ENCODE measurements at regions not wholly inside any gene's neighbourhood (a gene's known extent, or its start where the extent isn't known, plus 50 kb on each side); places are given as distances from the start of the nearest gene placed in this dataset.

GRCh38 chr6:87785229-87785862 lies 83.3 kb upstream of the AKIRIN2 start:
- no peak overlapping the region for H3K27ac Mint-ChIP-seq
- H3K36me3 Mint-ChIP-seq (ENCODE audit: low read depth): no peaks in the 10 kb centered on the region
- no peaks in the 10 kb centered on the region for H3K4me1 Mint-ChIP-seq (ENCODE audit: low read depth)
- H3K9me3 Mint-ChIP-seq: no peaks in the 10 kb centered on the region
- H3K27me3 Mint-ChIP-seq (ENCODE audit: low read depth): peaks cover 11% of the 10 kb centered on the region
- H3K4me3 Mint-ChIP-seq: no peak overlapping the region

DNA sequence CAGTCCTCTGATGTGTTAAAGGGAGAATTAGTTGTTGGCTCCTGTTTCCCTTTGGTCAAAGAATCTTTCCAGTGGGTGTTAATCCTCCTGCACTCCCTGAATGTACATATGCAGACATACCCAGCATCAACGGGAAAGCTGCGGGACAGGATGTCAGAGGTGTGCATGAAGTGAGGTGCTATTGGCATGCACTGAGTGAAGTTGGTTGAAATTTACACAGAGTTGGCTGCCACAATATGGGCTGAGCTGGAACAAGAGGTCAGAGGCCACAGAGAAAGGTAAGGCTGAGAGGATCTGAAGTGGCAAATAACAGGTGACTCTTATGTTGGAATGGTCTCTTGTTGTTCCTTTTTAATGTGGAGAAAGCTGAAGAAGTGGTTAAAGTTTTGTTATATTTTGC lies 82.7 kb upstream of the AKIRIN2 start:
- no peaks in the 10 kb centered on the region for H3K4me1 Mint-ChIP-seq (ENCODE audit: low read depth)
- H3K9me3 Mint-ChIP-seq: no peaks in the 10 kb centered on the region
- H3K27ac Mint-ChIP-seq: no peak overlapping the region
- no peak overlapping the region for H3K4me3 Mint-ChIP-seq
- H3K36me3 Mint-ChIP-seq (ENCODE audit: low read depth): no peaks in the 10 kb centered on the region
- H3K27me3 Mint-ChIP-seq (ENCODE audit: low read depth): peaks cover 8% of the 10 kb centered on the region

GRCh38 chr6:87784051-87784450 lies 82.0 kb upstream of the AKIRIN2 start:
- Mint-ChIP-seq H3K27me3 (ENCODE audit: low read depth) (peaks cover 4% of the 10 kb centered on the region), H3K4me3 (no peak overlapping the region), H3K36me3 (ENCODE audit: low read depth) (no peaks in the 10 kb centered on the region), H3K9me3 (no peaks in the 10 kb centered on the region), H3K4me1 (ENCODE audit: low read depth) (no peaks in the 10 kb centered on the region), H3K27ac (no peak overlapping the region)

GRCh38 chr6:87779542-87779941 lies 77.5 kb upstream of the AKIRIN2 start:
- Mint-ChIP-seq H3K36me3 (ENCODE audit: low read depth) (no peaks in the 10 kb centered on the region), H3K4me1 (ENCODE audit: low read depth) (no peaks in the 10 kb centered on the region), H3K4me3 (no peak overlapping the region), H3K9me3 (no peaks in the 10 kb centered on the region), H3K27ac (no peak overlapping the region), H3K27me3 (ENCODE audit: low read depth) (no peaks in the 10 kb centered on the region)

DNA sequence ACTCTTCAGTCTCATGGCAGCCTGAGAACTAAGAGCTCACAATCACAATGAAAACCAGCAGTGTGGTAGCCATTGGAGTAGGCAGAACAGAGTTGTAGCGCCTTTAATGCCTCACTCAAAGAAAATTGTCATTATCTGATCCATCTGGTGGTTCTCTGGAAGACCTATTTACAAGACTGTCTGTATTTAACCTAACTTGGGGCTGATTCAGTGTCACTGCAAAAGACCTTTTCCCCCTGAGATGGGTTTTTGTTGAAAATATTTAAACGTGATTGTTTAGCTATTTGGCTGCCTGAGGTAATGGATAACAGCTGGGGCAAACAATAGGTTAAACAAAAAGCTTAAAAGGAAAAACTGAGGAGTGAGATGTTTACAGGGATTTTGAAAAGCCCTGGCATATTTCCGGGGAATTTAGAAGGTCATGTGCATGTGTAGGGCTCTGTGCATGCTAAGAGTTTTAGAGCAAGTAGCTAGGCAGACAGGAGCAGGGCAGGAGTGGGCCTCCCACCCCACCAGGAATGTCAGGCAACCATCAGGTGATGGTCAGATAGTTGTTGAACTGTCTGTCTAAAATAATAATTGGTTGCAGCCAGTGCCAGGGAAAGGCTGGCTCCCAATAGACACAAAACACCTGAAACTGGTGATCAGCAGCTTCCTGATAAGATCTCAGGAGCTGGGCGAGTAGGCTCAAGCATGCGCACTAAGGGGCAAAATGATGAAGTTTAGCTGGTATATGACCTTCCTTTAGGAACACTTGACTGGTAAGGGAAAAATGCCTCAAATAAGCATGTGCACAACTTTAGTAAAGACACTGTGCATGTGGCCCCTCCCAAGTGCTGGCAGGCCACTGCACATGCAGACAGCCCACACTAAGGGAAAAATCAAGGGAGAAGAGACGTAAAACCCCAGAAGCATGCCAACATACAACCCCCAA lies 70.8 kb upstream of the AKIRIN2 start:
- no peaks in the 10 kb centered on the region for H3K27me3 Mint-ChIP-seq (ENCODE audit: low read depth)
- H3K36me3 Mint-ChIP-seq (ENCODE audit: low read depth): no peaks in the 10 kb centered on the region
- H3K4me1 Mint-ChIP-seq (ENCODE audit: low read depth): no peaks in the 10 kb centered on the region
- no peak overlapping the region for H3K27ac Mint-ChIP-seq
- no peak overlapping the region for H3K4me3 Mint-ChIP-seq
- no peaks in the 10 kb centered on the region for H3K9me3 Mint-ChIP-seq

DNA sequence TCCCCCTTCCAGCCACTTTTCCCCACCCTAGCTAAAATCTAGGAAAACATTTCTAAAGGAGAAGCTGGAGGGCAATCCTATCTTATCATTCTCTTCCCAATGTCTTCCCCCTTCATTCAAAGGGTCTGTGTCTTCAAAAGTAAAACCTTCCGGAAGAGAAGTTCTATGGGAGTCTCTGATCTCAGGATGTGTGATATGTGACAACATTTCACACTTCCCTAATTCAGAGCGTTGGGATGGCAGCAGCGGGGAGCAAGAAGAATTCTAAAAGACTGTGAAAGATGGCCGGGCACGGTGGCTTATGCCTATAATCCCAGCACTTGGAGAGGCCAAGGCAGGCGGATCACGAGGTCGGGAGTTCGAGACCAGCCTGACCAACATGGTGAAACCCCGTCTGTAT lies 65.4 kb upstream of the AKIRIN2 start:
- H3K27me3 Mint-ChIP-seq (ENCODE audit: low read depth): no peaks in the 10 kb centered on the region
- H3K27ac Mint-ChIP-seq: no peak overlapping the region
- H3K4me1 Mint-ChIP-seq (ENCODE audit: low read depth): no peaks in the 10 kb centered on the region
- H3K9me3 Mint-ChIP-seq: peaks cover 3% of the 10 kb centered on the region
- no peak overlapping the region for H3K4me3 Mint-ChIP-seq
- no peaks in the 10 kb centered on the region for H3K36me3 Mint-ChIP-seq (ENCODE audit: low read depth)

- H3K4me3 Mint-ChIP-seq: no peak overlapping the region
- H3K36me3 Mint-ChIP-seq (ENCODE audit: low read depth): no peaks in the 10 kb centered on the region
- H3K27ac Mint-ChIP-seq: no peak overlapping the region
- no peaks in the 10 kb centered on the region for H3K27me3 Mint-ChIP-seq (ENCODE audit: low read depth)
- H3K9me3 Mint-ChIP-seq: peaks cover 3% of the 10 kb centered on the region
- H3K4me1 Mint-ChIP-seq (ENCODE audit: low read depth): no peaks in the 10 kb centered on the region
These were observed 64.2 kb upstream of the AKIRIN2 start for GRCh38 chr6:87766211-87766610.

DNA sequence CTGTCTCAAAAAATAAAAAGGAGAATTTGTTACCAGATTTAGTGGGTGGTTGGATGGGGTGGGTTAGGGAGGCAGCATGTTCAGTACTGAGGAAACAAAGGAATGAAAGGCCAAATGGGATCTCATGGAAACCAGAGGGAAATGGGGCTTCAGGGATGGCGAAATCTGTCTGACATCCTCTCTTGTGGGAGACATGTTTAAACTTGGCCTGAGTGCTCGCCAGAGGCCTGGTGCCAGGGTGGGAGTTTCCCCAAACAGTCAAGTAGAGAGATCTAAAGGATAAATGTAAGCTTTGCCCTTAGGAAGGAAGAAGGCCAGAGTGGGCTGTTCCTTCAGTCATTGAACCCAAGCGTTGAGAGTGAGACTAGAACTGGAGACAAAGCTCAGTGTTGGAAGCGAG lies 61.9 kb upstream of the AKIRIN2 start:
- no peaks in the 10 kb centered on the region for H3K27me3 Mint-ChIP-seq (ENCODE audit: low read depth)
- peaks cover 3% of the 10 kb centered on the region for H3K9me3 Mint-ChIP-seq
- no peaks in the 10 kb centered on the region for H3K36me3 Mint-ChIP-seq (ENCODE audit: low read depth)
- no peak overlapping the region for H3K4me3 Mint-ChIP-seq
- no peaks in the 10 kb centered on the region for H3K4me1 Mint-ChIP-seq (ENCODE audit: low read depth)
- H3K27ac Mint-ChIP-seq: no peak overlapping the region

- H3K27ac Mint-ChIP-seq: no peak overlapping the region
- no peaks in the 10 kb centered on the region for H3K27me3 Mint-ChIP-seq (ENCODE audit: low read depth)
- H3K4me3 Mint-ChIP-seq: no peak overlapping the region
- no peaks in the 10 kb centered on the region for H3K4me1 Mint-ChIP-seq (ENCODE audit: low read depth)
- H3K36me3 Mint-ChIP-seq (ENCODE audit: low read depth): no peaks in the 10 kb centered on the region
- peaks cover 3% of the 10 kb centered on the region for H3K9me3 Mint-ChIP-seq
These were observed 61.2 kb upstream of the AKIRIN2 start for GRCh38 chr6:87763276-87763675.

GRCh38 chr6:87762116-87762515 lies 60.1 kb upstream of the AKIRIN2 start:
- Mint-ChIP-seq H3K4me1 (ENCODE audit: low read depth) (peaks cover under 1% of the 10 kb centered on the region), H3K27ac (no peak overlapping the region)

GRCh38 chr6:87757792-87758191 lies 55.8 kb upstream of the AKIRIN2 start:
- Mint-ChIP-seq H3K27ac (no peak overlapping the region), H3K9me3 (no peaks in the 10 kb centered on the region), H3K36me3 (ENCODE audit: low read depth) (no peaks in the 10 kb centered on the region), H3K4me3 (no peak overlapping the region), H3K27me3 (ENCODE audit: low read depth) (peaks cover 15% of the 10 kb centered on the region), H3K4me1 (ENCODE audit: low read depth) (peaks cover 12% of the 10 kb centered on the region)

More at GRCh38 chr6:87762116-87762515, 60.1 kb upstream of the AKIRIN2 start:
- no peaks in the 10 kb centered on the region for H3K27me3 Mint-ChIP-seq (ENCODE audit: low read depth)
- no peaks in the 10 kb centered on the region for H3K36me3 Mint-ChIP-seq (ENCODE audit: low read depth)
- no peak overlapping the region for H3K4me3 Mint-ChIP-seq
- peaks cover 3% of the 10 kb centered on the region for H3K9me3 Mint-ChIP-seq

DNA sequence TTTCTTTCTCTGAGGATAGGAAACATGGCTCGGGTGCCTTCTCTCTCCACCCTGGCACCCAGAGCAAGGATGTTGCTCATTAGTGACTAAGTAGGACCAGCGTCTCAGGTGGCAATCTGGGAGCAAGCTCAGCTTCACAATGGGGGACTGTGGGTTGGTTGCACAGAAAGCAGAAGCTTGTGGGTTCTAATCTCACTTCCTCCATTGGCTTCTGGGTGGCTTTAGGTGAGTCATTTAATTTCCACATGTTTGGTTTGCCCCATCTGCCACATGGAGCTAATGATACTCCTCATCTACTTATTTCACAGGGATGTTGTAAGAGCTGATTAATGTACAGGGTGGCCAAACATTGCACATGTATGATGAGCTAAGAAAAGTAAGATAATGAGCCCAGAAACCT lies 54.8 kb upstream of the AKIRIN2 start:
- peaks cover 12% of the 10 kb centered on the region for H3K4me1 Mint-ChIP-seq (ENCODE audit: low read depth)
- peaks cover 15% of the 10 kb centered on the region for H3K27me3 Mint-ChIP-seq (ENCODE audit: low read depth)
- H3K36me3 Mint-ChIP-seq (ENCODE audit: low read depth): no peaks in the 10 kb centered on the region
- H3K4me3 Mint-ChIP-seq: no peak overlapping the region
- no peaks in the 10 kb centered on the region for H3K9me3 Mint-ChIP-seq
- no peak overlapping the region for H3K27ac Mint-ChIP-seq

- Mint-ChIP-seq H3K4me3 (no peak overlapping the region), H3K9me3 (no peaks in the 10 kb centered on the region), H3K36me3 (ENCODE audit: low read depth) (no peaks in the 10 kb centered on the region), H3K27me3 (ENCODE audit: low read depth) (peaks cover 15% of the 10 kb centered on the region), H3K27ac (no peak overlapping the region), H3K4me1 (ENCODE audit: low read depth) (peaks cover 12% of the 10 kb centered on the region)
These were observed 54.0 kb upstream of the AKIRIN2 start for GRCh38 chr6:87755708-87756671.

DNA sequence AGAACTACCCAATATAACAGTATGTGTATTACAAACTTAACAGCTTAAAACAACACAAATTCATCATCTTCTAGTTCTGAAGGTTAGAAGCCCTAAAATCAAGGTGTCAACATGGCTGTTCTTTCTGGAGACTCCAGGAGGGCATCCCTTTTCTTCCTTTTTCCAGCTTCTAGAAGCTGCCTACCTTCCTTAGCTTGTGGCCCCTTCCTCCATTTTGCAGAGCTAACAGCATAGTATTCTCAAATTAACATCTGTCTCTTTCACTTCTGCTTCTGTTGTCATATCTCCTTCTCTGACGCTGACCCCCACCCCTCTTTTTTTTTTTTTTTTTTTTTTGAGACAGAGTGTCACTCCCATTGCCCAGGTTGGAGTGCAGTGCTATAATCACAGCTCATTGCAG lies 52.8 kb upstream of the AKIRIN2 start:
- Mint-ChIP-seq H3K27ac (no peak overlapping the region), H3K4me3 (no peak overlapping the region), H3K27me3 (ENCODE audit: low read depth) (peaks cover 15% of the 10 kb centered on the region), H3K4me1 (ENCODE audit: low read depth) (peaks cover 12% of the 10 kb centered on the region), H3K9me3 (no peaks in the 10 kb centered on the region), H3K36me3 (ENCODE audit: low read depth) (no peaks in the 10 kb centered on the region)

Measured in T-helper 1 cell treated with Interleukin-12 subunit alpha and Interleukin-12 subunit beta and Interleukin-4 antibody, amounts not matched to agents 30 μg/mL and 1 μg/mL, for 36 hours (primary cell).